ENCODE measurements at regions not wholly inside any gene's neighbourhood (a gene's known extent, or its start where the extent isn't known, plus 50 kb on each side); places are given as distances from the start of the nearest gene placed in this dataset.

DNA sequence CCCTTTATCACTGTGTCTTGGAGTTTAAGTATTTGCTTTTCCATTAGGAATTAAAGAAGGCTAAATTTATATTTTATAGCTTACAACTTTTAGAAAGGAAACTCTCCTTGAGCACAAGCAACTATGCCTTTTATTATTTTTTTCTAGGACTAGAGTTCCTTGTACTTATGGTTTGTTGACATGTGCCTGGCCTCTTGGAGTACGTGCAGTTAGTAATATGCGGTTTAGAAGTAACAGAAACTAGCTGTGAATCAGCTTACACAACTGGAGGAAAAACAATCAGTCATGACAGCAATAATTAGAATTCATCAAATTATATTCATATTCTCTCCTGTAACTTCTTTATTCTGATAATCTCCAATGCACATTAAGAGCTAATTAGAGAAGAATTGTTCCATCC is 428.7 kb downstream of the AEBP2 start:
- TF ChIP-seq, protein P1, sequence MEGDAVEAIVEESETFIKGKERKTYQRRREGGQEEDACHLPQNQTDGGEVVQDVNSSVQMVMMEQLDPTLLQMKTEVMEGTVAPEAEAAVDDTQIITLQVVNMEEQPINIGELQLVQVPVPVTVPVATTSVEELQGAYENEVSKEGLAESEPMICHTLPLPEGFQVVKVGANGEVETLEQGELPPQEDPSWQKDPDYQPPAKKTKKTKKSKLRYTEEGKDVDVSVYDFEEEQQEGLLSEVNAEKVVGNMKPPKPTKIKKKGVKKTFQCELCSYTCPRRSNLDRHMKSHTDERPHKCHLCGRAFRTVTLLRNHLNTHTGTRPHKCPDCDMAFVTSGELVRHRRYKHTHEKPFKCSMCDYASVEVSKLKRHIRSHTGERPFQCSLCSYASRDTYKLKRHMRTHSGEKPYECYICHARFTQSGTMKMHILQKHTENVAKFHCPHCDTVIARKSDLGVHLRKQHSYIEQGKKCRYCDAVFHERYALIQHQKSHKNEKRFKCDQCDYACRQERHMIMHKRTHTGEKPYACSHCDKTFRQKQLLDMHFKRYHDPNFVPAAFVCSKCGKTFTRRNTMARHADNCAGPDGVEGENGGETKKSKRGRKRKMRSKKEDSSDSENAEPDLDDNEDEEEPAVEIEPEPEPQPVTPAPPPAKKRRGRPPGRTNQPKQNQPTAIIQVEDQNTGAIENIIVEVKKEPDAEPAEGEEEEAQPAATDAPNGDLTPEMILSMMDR (IDR thresholded peaks at IDR 0.05), result no peak
- TF ChIP-seq POLR2AphosphoS5 (IDR thresholded peaks at IDR 0.05; ENCODE audit: low read depth, low read length) (no peak), SIN3A (IDR thresholded peaks at IDR 0.05; ENCODE audit: borderline replicate concordance, insufficient read depth, low read depth, low read length) (no peak), TCF7L2 (IDR thresholded peaks at IDR 0.05; ENCODE audit: low read depth, low read length) (no peak)
- TF ChIP-seq, protein P2, sequence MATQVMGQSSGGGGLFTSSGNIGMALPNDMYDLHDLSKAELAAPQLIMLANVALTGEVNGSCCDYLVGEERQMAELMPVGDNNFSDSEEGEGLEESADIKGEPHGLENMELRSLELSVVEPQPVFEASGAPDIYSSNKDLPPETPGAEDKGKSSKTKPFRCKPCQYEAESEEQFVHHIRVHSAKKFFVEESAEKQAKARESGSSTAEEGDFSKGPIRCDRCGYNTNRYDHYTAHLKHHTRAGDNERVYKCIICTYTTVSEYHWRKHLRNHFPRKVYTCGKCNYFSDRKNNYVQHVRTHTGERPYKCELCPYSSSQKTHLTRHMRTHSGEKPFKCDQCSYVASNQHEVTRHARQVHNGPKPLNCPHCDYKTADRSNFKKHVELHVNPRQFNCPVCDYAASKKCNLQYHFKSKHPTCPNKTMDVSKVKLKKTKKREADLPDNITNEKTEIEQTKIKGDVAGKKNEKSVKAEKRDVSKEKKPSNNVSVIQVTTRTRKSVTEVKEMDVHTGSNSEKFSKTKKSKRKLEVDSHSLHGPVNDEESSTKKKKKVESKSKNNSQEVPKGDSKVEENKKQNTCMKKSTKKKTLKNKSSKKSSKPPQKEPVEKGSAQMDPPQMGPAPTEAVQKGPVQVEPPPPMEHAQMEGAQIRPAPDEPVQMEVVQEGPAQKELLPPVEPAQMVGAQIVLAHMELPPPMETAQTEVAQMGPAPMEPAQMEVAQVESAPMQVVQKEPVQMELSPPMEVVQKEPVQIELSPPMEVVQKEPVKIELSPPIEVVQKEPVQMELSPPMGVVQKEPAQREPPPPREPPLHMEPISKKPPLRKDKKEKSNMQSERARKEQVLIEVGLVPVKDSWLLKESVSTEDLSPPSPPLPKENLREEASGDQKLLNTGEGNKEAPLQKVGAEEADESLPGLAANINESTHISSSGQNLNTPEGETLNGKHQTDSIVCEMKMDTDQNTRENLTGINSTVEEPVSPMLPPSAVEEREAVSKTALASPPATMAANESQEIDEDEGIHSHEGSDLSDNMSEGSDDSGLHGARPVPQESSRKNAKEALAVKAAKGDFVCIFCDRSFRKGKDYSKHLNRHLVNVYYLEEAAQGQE (IDR thresholded peaks at IDR 0.05; ENCODE audit: insufficient read depth in 1 of 2, low read depth in 2 of 2, low read length in 1 of 2), result no peak
